ENCODE measurements at regions not wholly inside any gene's neighbourhood (a gene's known extent, or its start where the extent isn't known, plus 50 kb on each side); places are given as distances from the start of the nearest gene placed in this dataset.

GRCh38 chr5:57684299-57684702 is 201.7 kb upstream of the ACTBL2 start:
- TF ChIP-seq POLR2AphosphoS5 (IDR thresholded peaks at IDR 0.05) (no peak), POLR2A (IDR thresholded peaks at IDR 0.05) (no peak)
- TF ChIP-seq, protein P1, sequence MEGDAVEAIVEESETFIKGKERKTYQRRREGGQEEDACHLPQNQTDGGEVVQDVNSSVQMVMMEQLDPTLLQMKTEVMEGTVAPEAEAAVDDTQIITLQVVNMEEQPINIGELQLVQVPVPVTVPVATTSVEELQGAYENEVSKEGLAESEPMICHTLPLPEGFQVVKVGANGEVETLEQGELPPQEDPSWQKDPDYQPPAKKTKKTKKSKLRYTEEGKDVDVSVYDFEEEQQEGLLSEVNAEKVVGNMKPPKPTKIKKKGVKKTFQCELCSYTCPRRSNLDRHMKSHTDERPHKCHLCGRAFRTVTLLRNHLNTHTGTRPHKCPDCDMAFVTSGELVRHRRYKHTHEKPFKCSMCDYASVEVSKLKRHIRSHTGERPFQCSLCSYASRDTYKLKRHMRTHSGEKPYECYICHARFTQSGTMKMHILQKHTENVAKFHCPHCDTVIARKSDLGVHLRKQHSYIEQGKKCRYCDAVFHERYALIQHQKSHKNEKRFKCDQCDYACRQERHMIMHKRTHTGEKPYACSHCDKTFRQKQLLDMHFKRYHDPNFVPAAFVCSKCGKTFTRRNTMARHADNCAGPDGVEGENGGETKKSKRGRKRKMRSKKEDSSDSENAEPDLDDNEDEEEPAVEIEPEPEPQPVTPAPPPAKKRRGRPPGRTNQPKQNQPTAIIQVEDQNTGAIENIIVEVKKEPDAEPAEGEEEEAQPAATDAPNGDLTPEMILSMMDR (IDR thresholded peaks at IDR 0.05): no peak

GRCh38 chr5:57683036-57683630 is 200.5 kb upstream of the ACTBL2 start:
- TF ChIP-seq POLR2AphosphoS5 (IDR thresholded peaks at IDR 0.05) (no peak), POLR2A (IDR thresholded peaks at IDR 0.05) (no peak)
- TF ChIP-seq, protein P1 (IDR thresholded peaks at IDR 0.05): no peak
- Histone ChIP-seq H3K36me3 (no peaks in the 10 kb centered on the region), H3K27me3 (no peaks in the 10 kb centered on the region)

More at GRCh38 chr5:57684299-57684702, 201.7 kb upstream of the ACTBL2 start:
- Histone ChIP-seq H3K27me3 (no peaks in the 10 kb centered on the region), H3K4me3 (no peak overlapping the region), H3K27ac (no peak overlapping the region), H3K4me1 (no peaks in the 10 kb centered on the region), H3K9me3 (no peaks in the 10 kb centered on the region), H3K36me3 (no peaks in the 10 kb centered on the region)
- intact Hi-C loops (cut with DNase I; ENCODE audit: low total_unique reads): no loop called here
- no peak for DNase-seq (ENCODE audit: low spot score in 2 of 2)

DNA sequence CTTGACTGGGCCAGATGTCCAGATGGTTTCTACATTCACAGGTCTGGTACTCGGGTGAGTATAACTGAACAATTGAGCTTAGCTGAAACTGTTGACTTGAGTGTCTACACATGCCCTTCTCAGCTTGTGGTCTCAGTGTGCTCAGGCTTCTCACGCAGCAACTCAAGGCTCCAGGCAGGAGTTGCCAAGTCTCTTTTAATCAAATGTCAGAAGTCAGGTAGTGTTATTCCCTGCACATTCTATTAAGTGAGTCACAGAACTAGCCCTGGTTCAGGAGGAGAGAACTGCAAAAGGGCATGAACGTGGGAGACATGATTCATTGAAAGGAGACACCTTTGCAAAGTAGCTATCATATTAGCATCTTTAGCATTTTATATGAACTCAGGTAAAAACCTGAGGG is 199.3 kb upstream of the ACTBL2 start:
- no peaks in the 10 kb centered on the region for H3K36me3 ChIP-seq
- no peak overlapping the region for H3K4me3 ChIP-seq
- no peak for DNase-seq (ENCODE audit: low spot score in 2 of 2)
- intact Hi-C loops (cut with DNase I; ENCODE audit: low total_unique reads): no loop called here
- TF ChIP-seq, protein P1 (IDR thresholded peaks at IDR 0.05): no peak
- TF ChIP-seq POLR2A (IDR thresholded peaks at IDR 0.05): no peak
- no peak for TF ChIP-seq POLR2AphosphoS5 (IDR thresholded peaks at IDR 0.05)
- H3K4me1 ChIP-seq: no peaks in the 10 kb centered on the region
- no peaks in the 10 kb centered on the region for H3K27me3 ChIP-seq
- H3K27ac ChIP-seq: no peak overlapping the region
- H3K9me3 ChIP-seq: no peaks in the 10 kb centered on the region

More at GRCh38 chr5:57683036-57683630, 200.5 kb upstream of the ACTBL2 start:
- H3K4me3 ChIP-seq: no peak overlapping the region
- H3K9me3 ChIP-seq: no peaks in the 10 kb centered on the region
- no peaks in the 10 kb centered on the region for H3K4me1 ChIP-seq
- no peak overlapping the region for H3K27ac ChIP-seq
- intact Hi-C loops (cut with DNase I; ENCODE audit: low total_unique reads): no loop called here
- DNase-seq (ENCODE audit: low spot score in 2 of 2): no peak

- H3K36me3 ChIP-seq: no peaks in the 10 kb centered on the region
- no peak overlapping the region for H3K4me3 ChIP-seq
- no peak for DNase-seq (ENCODE audit: low spot score in 2 of 2)
- no peaks in the 10 kb centered on the region for H3K4me1 ChIP-seq
- no peaks in the 10 kb centered on the region for H3K27me3 ChIP-seq
- no peak overlapping the region for H3K27ac ChIP-seq
- H3K9me3 ChIP-seq: no peaks in the 10 kb centered on the region
- no peak for TF ChIP-seq POLR2A (IDR thresholded peaks at IDR 0.05)
- TF ChIP-seq, protein P1 (IDR thresholded peaks at IDR 0.05): no peak
- no peak for TF ChIP-seq POLR2AphosphoS5 (IDR thresholded peaks at IDR 0.05)
- intact Hi-C loops (cut with DNase I; ENCODE audit: low total_unique reads): no loop called here
Measured at GRCh38 chr5:57680686-57681085, 198.1 kb upstream of the ACTBL2 start.

- H3K4me3 ChIP-seq: no peak overlapping the region
- H3K9me3 ChIP-seq: no peaks in the 10 kb centered on the region
- no peaks in the 10 kb centered on the region for H3K36me3 ChIP-seq
- DNase-seq (ENCODE audit: low spot score in 2 of 2): no peak
- no peaks in the 10 kb centered on the region for H3K4me1 ChIP-seq
- intact Hi-C loops (cut with DNase I; ENCODE audit: low total_unique reads): no loop called here
- TF ChIP-seq, protein P1 (IDR thresholded peaks at IDR 0.05): no peak
- TF ChIP-seq POLR2A (IDR thresholded peaks at IDR 0.05): no peak
- H3K27me3 ChIP-seq: no peaks in the 10 kb centered on the region
- H3K27ac ChIP-seq: no peak overlapping the region
Measured at GRCh38 chr5:57677235-57677634, 194.6 kb upstream of the ACTBL2 start.

Measured in breast epithelium (tissue), 4 donors.